ENCODE measurements at regions not wholly inside any gene's neighbourhood (a gene's known extent, or its start where the extent isn't known, plus 50 kb on each side); places are given as distances from the start of the nearest gene placed in this dataset.

DNA sequence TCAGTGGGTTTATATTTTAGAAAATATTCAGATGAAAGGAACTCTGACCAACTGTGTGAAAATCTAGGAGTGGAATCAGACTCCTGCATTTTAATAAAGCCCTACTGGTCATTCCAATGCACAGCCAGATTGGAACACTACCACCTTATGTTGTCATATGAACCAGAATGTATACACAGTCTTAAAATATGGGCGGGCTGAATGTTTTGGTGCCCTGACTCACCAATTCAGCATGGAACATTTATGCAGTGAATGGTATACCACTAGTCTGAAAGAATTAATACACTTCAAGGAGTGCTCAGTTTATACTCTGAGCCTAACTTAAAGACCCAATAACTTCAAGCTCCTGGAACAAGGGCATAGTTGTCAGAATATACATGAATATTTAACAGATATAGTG is 280.9 kb upstream of the TCF4 start:
- H3K23me2 ChIP-seq (ENCODE audit: low read depth, low read length): no peaks in the 10 kb centered on the region
- TF ChIP-seq POU5F1 (IDR thresholded peaks at IDR 0.05; ENCODE audit: low read depth, low read length) (no peak), NRF1 (IDR thresholded peaks at IDR 0.05; ENCODE audit: low read depth, low read length) (no peak), TEAD4 (IDR thresholded peaks at IDR 0.05; ENCODE audit: low read depth, low read length) (no peak), RNF2 (IDR thresholded peaks at IDR 0.05; ENCODE audit: borderline replicate concordance, low read depth, low read length, missing control alignments, poor library complexity, severe bottlenecking) (no peak)
- TF ChIP-seq, protein P1, sequence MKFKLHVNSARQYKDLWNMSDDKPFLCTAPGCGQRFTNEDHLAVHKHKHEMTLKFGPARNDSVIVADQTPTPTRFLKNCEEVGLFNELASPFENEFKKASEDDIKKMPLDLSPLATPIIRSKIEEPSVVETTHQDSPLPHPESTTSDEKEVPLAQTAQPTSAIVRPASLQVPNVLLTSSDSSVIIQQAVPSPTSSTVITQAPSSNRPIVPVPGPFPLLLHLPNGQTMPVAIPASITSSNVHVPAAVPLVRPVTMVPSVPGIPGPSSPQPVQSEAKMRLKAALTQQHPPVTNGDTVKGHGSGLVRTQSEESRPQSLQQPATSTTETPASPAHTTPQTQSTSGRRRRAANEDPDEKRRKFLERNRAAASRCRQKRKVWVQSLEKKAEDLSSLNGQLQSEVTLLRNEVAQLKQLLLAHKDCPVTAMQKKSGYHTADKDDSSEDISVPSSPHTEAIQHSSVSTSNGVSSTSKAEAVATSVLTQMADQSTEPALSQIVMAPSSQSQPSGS (IDR thresholded peaks at IDR 0.05; ENCODE audit: low read length): no peak
- TF ChIP-seq, protein P2, sequence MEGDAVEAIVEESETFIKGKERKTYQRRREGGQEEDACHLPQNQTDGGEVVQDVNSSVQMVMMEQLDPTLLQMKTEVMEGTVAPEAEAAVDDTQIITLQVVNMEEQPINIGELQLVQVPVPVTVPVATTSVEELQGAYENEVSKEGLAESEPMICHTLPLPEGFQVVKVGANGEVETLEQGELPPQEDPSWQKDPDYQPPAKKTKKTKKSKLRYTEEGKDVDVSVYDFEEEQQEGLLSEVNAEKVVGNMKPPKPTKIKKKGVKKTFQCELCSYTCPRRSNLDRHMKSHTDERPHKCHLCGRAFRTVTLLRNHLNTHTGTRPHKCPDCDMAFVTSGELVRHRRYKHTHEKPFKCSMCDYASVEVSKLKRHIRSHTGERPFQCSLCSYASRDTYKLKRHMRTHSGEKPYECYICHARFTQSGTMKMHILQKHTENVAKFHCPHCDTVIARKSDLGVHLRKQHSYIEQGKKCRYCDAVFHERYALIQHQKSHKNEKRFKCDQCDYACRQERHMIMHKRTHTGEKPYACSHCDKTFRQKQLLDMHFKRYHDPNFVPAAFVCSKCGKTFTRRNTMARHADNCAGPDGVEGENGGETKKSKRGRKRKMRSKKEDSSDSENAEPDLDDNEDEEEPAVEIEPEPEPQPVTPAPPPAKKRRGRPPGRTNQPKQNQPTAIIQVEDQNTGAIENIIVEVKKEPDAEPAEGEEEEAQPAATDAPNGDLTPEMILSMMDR (IDR thresholded peaks at IDR 0.05; ENCODE audit: control extremely low read depth in 1 of 3, insufficient read depth in 1 of 3, low read depth in 1 of 3, low read length in 3 of 3): no peak
- H3K9me3 ChIP-seq (ENCODE audit: insufficient read depth in 2 of 2, low read depth in 1 of 2, low read length in 1 of 2): no peaks in the 10 kb centered on the region
- ChIA-PET CTCF (ENCODE audit: partially characterized antibody) (interaction anchor here (0.8 kb wide), 1 partner anchor 547 kb away, joined by 3 read pairs; no protein-coding TSS in a partner anchor), POLR2A (ENCODE audit: partially characterized antibody) (no interaction called here)
- H3K18ac ChIP-seq (ENCODE audit: extremely low read depth, low read length): no peak overlapping the region
- DNase-seq (ENCODE audit: low read depth in 1 of 2, low spot score in 2 of 2) (no peak), FAIRE-seq (no peak)
- no peak overlapping the region for H2BK12ac ChIP-seq (ENCODE audit: low read depth, low read length)
- no peak overlapping the region for H2AK5ac ChIP-seq (ENCODE audit: low read depth, low read length)
- no peak overlapping the region for H3K14ac ChIP-seq (ENCODE audit: insufficient read length)
- no peak overlapping the region for H3K4me3 ChIP-seq (ENCODE audit: extremely low read depth in 1 of 4, insufficient read depth in 2 of 4, low read depth in 3 of 4, low read length in 4 of 4)
- 95% methylated on average over 1 of the region's 1 CpG; no CpG with 5 or more reads in 1 of the 2 experiments for WGBS, 2 experiments (ENCODE audit: extremely low coverage in 1 of 2, insufficient coverage in 1 of 2, insufficient read length in 1 of 2, insufficient replicate concordance in 2 of 2, low coverage in 1 of 2, low lambda C conversion rate in 2 of 2, missing lambda C conversion rate in 1 of 2)
- H3K9ac ChIP-seq (replicated peaks in 1 of 4; ENCODE audit: extremely low read depth in 1 of 4, low read depth in 3 of 4, low read length in 3 of 4): no peak overlapping the region
- H3K27me3 ChIP-seq (replicated peaks in 1 of 4; ENCODE audit: control insufficient read depth in 3 of 4, extremely low read depth in 1 of 4, insufficient read depth in 3 of 4, low read length in 3 of 4): no peaks in the 10 kb centered on the region
- H2BK20ac ChIP-seq (ENCODE audit: low read length): no peak overlapping the region
- no peak overlapping the region for H4K8ac ChIP-seq (ENCODE audit: extremely low read depth, insufficient read depth, low read length)
- H4K20me1 ChIP-seq (replicated peaks in 1 of 2; ENCODE audit: control insufficient read depth in 1 of 2, insufficient read depth in 2 of 2, low read length in 2 of 2): no peaks in the 10 kb centered on the region
- H2AFZ ChIP-seq (ENCODE audit: low read length): no peak overlapping the region
- no peak overlapping the region for H3K23ac ChIP-seq (ENCODE audit: insufficient read length)
- peaks cover 0 to 4% (median 1%) of the 10 kb centered on the region in 4 experiments; a peak in 4 of 7 replicates for H3K4me1 ChIP-seq (replicated peaks in 1 of 4; ENCODE audit: control insufficient read depth in 3 of 4, insufficient read depth in 4 of 4, low read length in 3 of 4)
- no peak overlapping the region for H3K4ac ChIP-seq (replicated peaks; ENCODE audit: insufficient read length, low read depth, low read length)
- H4K5ac ChIP-seq (ENCODE audit: insufficient read length, low read depth, low read length): no peak overlapping the region
- no peak overlapping the region for H4K91ac ChIP-seq (replicated peaks; ENCODE audit: insufficient read length, low read length)
- no peak overlapping the region for H2BK120ac ChIP-seq (replicated peaks; ENCODE audit: low read depth, low read length)
- H3K4me2 ChIP-seq (ENCODE audit: insufficient read depth in 1 of 2, low read depth in 2 of 2, low read length in 2 of 2): no peak overlapping the region
- H3K79me1 ChIP-seq (ENCODE audit: low read depth, low read length): no peaks in the 10 kb centered on the region
- H3K27ac ChIP-seq (ENCODE audit: low read depth, low read length): no peak overlapping the region
- H3K79me2 ChIP-seq (ENCODE audit: control insufficient read depth in 1 of 2, insufficient read depth in 2 of 2, low read length in 2 of 2): no peaks in the 10 kb centered on the region
- no peaks in the 10 kb centered on the region for H3K36me3 ChIP-seq (ENCODE audit: control insufficient read depth in 2 of 4, insufficient read depth in 4 of 4, low read length in 3 of 4)
- no peak overlapping the region for H3K56ac ChIP-seq (replicated peaks; ENCODE audit: insufficient read length, low read depth, low read length)
- H2BK15ac ChIP-seq (ENCODE audit: low read length): no peak overlapping the region
- H2BK5ac ChIP-seq (ENCODE audit: low read depth, low read length): no peak overlapping the region

All from H1 (cell line).